Sigmoid colon (tissue), 4 donors: ENCODE measurements at regions not wholly inside any gene's neighbourhood (a gene's known extent, or its start where the extent isn't known, plus 50 kb on each side); places are given as distances from the start of the nearest gene placed in this dataset.

Source experiments
- CTCF ChIP-seq, 4 experiments: fragments of 450-650 bp in 3 of 4; fragments of 200-600 bp in 1 of 4; IDR thresholded peaks; one replicate each; pipeline ENCODE4 v1.5.1; 2016 to 2019; ENCODE audit warnings: antibody characterized with exemption in 4 of 4, mild to moderate bottlenecking in 3 of 4, moderate library complexity in 2 of 4
- POLR2A ChIP-seq, 2 donors: fragments of 450-650 bp; IDR thresholded peaks; one replicate each; pipeline ENCODE4 v1.6.1; 2016; ENCODE audit warnings: antibody characterized with exemption in 2 of 2, mild to moderate bottlenecking in 2 of 2, moderate library complexity in 2 of 2
- POLR2AphosphoS5 ChIP-seq, 4 donors: sonication (generic); formaldehyde crosslinking; IDR thresholded peaks; one replicate each; pipeline ENCODE4 v1.6.1; 2017; ENCODE audit warnings: antibody characterized with exemption in 4 of 4

GRCh38 chr2:234308073-234308812 is 188.6 kb downstream of the ARL4C start:
- no peak for TF ChIP-seq POLR2AphosphoS5 (IDR thresholded peaks at IDR 0.05)
- no peak for TF ChIP-seq POLR2A (IDR thresholded peaks at IDR 0.05)
- TF ChIP-seq CTCF (IDR thresholded peaks at IDR 0.05): no peak
